NB4 (cell line): ENCODE measurements at regions not wholly inside any gene's neighbourhood (a gene's known extent, or its start where the extent isn't known, plus 50 kb on each side); places are given as distances from the start of the nearest gene placed in this dataset.
"Not testable (repeated sequence)": the region's sequence is repeated elsewhere in the genome, so short reads cannot be mapped to it uniquely, and the experiment has no call there.

ENCODE experiments used
- DNase-seq: peaks from one replicate; pipeline ENCODE4 v3.0.0; 2010; ENCODE audit warnings: low read depth
- H3K4me3 ChIP-seq: one replicate; pipeline ENCODE4 v1.5.1; 2011; ENCODE audit warnings: mild to moderate bottlenecking, low read depth, low read length, moderate library complexity
- CTCF ChIP-seq: IDR thresholded peaks from one replicate; pipeline ENCODE4 v1.5.1; 2012; ENCODE audit warnings: low read depth, low read length
- MAX ChIP-seq: IDR thresholded peaks from 2 replicates; pipeline ENCODE4 v1.6.1; 2011; ENCODE audit warnings: low read depth, low read length
- MYC ChIP-seq: IDR thresholded peaks from 2 replicates; pipeline ENCODE4 v1.6.1; 2011; ENCODE audit warnings: low read depth, low read length
- POLR2A ChIP-seq: IDR thresholded peaks from 2 replicates; pipeline ENCODE4 v1.6.1; 2011; ENCODE audit warnings: mild to moderate bottlenecking; ENCODE audit not compliant: insufficient read length; ENCODE audit errors: extremely low read depth

GRCh38 chr11:101717619-101718018 is 133.8 kb upstream of the TRPC6 start:
- no peak for DNase-seq
- H3K4me3 ChIP-seq: no peak overlapping the region
- TF ChIP-seq MYC (no peak), POLR2A (no peak), MAX (no peak), CTCF (no peak)

- no peak overlapping the region for H3K4me3 ChIP-seq
- DNase-seq: no peak
- TF ChIP-seq MAX (no peak), CTCF (no peak), POLR2A (no peak), MYC (no peak)
Observed at GRCh38 chr11:101715281-101715680, 131.5 kb upstream of the TRPC6 start.

- DNase-seq: no peak
- no peak for TF ChIP-seq MYC
- TF ChIP-seq CTCF: no peak
- TF ChIP-seq POLR2A: no peak
- no peak for TF ChIP-seq MAX
Observed at GRCh38 chr11:101707477-101707876, 123.7 kb upstream of the TRPC6 start.

GRCh38 chr11:101706541-101706940 is 122.7 kb upstream of the TRPC6 start:
- TF ChIP-seq MAX (no peak), MYC (no peak), CTCF (no peak), POLR2A (no peak)
- DNase-seq: no peak
- no peak overlapping the region for H3K4me3 ChIP-seq

More at GRCh38 chr11:101707477-101707876, 123.7 kb upstream of the TRPC6 start:
- H3K4me3 ChIP-seq: no peak overlapping the region

GRCh38 chr11:101705972-101706371 is 122.2 kb upstream of the TRPC6 start:
- no peak for TF ChIP-seq POLR2A
- no peak overlapping the region for H3K4me3 ChIP-seq
- DNase-seq: no peak

GRCh38 chr11:101694869-101695268 is 111.1 kb upstream of the TRPC6 start:
- DNase-seq, H3K4me3 ChIP-seq: not testable (repeated sequence)

GRCh38 chr11:101692980-101693379 is 109.2 kb upstream of the TRPC6 start:
- no peak overlapping the region for H3K4me3 ChIP-seq
- TF ChIP-seq CTCF (no peak), MYC (no peak), MAX (no peak), POLR2A (no peak)
- DNase-seq: no peak
